Motor neuron (in vitro differentiated cells): ENCODE measurements at regions not wholly inside any gene's neighbourhood (a gene's known extent, or its start where the extent isn't known, plus 50 kb on each side); places are given as distances from the start of the nearest gene placed in this dataset.

Source experiments
- ATAC-seq, 8 experiments: fragments of 200-7000 bp; cut with Tn5 transposase; replicated peaks in 6 of 8; 2 replicates each; pipeline ENCODE4 v1.8.0; 2021; ENCODE audit warnings: mild to moderate bottlenecking in 8 of 8, moderate library complexity in 8 of 8
- H3K27ac ChIP-seq, 2 donors: fragments of 250-450 bp; sonication (Bioruptor Pico); 2 replicates each; pipeline ENCODE4 v1.9.0; 2021; ENCODE audit warnings: antibody characterized with exemption in 2 of 2, mild to moderate bottlenecking in 2 of 2, moderate library complexity in 1 of 2
- H3K4me1 ChIP-seq, 2 donors: fragments of 250-450 bp; sonication (Bioruptor Pico); replicated peaks in 1 of 2; 2 replicates each; pipeline ENCODE4 v1.6.1; 2021; ENCODE audit warnings: antibody characterized with exemption in 2 of 2, mild to moderate bottlenecking in 2 of 2, moderate library complexity in 1 of 2
- H3K4me3 ChIP-seq, 5 donors: fragments of 250-450 bp; sonication (Bioruptor Pico); 2 replicates each; pipeline ENCODE4 v1.9.0; 2021; ENCODE audit warnings: antibody characterized with exemption in 5 of 5, mild to moderate bottlenecking in 5 of 5, moderate library complexity in 4 of 5
- WGBS, 10 experiments: fragments of 450-650 bp; shearing (Covaris generic); methylation state at CpG; one replicate each; pipeline ENCODE4 v1.0.0; 2022; 5-methylcytosine and 5-hydroxymethylcytosine counted together
- in situ Hi-C, 9 experiments: fragments of 400-800 bp; cut with MboI; loops; one replicate each; pipeline ENCODE4 v1.15.0; 2021; ENCODE audit warnings: low sequenced_read_pairs in 9 of 9, low pct_unique_long_range_greater_than_20kb in 2 of 9; ENCODE audit not compliant: unreplicated experiment in 9 of 9

DNA sequence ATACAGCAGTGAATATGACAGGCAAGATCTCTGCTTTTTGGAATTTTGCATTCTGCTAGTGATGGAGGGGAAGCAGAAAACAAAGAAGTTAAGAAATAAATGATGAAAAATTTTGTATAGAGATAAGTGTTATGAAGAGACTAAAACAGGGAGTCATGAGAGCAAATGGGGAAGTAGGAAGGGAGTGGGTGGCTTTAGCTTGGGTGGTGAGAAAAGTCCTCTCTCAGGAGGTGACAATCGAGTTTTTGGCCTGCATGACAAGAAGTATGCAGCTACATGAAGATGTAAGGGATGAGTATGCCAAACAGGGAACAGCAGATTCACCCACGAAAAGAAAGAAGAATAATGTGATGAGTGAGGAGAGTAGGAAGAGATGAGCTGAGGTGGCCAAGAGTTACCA, 80.7 kb upstream of the MPPED2 start:
- ATAC-seq, result no peak
- 0 to 100% (median 53%) methylated on average over 1 to 2 of the region's 2 CpGs; no CpG with 5 or more reads in 3 of the 10 experiments for WGBS, 10 experiments
- Histone ChIP-seq H3K27ac (no peak overlapping the region), H3K4me3 (no peak overlapping the region), H3K4me1 (peaks cover 0 to 12% of the 10 kb centered on the region in 2 donors)
- in situ Hi-C loops, result no loop called here

GRCh38 chr11:30665067-30665466, 78.9 kb upstream of the MPPED2 start:
- H3K27ac ChIP-seq, result no peak overlapping the region
- 0 to 100% (median 67%) methylated on average over 1 to 5 of the region's 5 CpGs; no CpG with 5 or more reads in 4 of the 10 experiments for WGBS, 10 experiments
- H3K4me1 ChIP-seq, result peaks cover 0 to 10% of the 10 kb centered on the region in 2 donors
- H3K4me3 ChIP-seq, result no peak overlapping the region
- in situ Hi-C loops, result no loop called here
- no peak for ATAC-seq

DNA sequence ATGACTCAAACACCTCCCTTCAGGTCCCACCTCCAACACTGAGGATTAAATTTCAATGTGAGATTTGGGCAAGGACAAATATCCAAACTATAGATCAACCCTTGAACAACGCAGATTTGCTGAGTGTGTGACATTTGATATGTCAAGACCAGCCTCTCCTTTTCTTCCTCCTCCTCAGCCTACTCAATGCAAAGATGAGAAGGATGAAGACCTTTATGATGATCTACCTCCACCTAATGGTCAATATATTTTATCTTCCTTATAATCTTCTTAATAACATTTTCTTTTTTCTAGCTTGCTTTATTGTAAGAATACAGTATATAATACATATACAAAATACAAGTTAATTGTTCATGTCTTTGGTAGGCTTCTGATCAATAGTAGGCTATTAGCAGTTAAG, 67.5 kb upstream of the MPPED2 start:
- Histone ChIP-seq H3K4me3 (no peak overlapping the region), H3K4me1 (peaks cover 0 to 3% of the 10 kb centered on the region in 2 donors), H3K27ac (no peak overlapping the region)
- WGBS, 10 experiments, result 0 to 71% (median 60%) methylated on average over 1 of the region's 1 CpG; no CpG with 5 or more reads in 3 of the 10 experiments
- in situ Hi-C loops, result no loop called here
- no peak for ATAC-seq

DNA sequence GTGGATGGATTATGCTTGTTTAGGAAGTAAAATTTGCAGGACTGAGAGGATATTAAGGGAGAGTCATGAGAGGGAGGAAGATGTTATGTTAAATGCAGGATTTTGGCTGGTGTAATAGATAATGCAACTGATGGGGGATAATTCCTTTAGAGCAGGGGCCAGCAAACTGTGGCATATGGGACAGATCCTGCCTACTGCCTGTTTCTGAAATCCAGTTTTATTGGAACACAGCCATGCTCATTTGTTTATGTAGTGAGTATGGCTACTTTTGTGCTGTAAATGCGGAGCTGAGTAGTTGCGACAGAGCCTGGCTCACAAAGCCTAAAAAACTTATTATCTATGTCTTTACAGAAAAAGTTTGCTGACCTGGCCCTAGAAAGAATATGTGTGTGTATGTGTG, 66.6 kb upstream of the MPPED2 start:
- 30 to 100% (median 86%) methylated on average over 1 to 2 of the region's 2 CpGs; no CpG with 5 or more reads in 6 of the 10 experiments for WGBS, 10 experiments
- ATAC-seq, result no peak
- Histone ChIP-seq H3K27ac (no peak overlapping the region), H3K4me1 (peaks cover 0 to 3% of the 10 kb centered on the region in 2 donors), H3K4me3 (no peak overlapping the region)
- in situ Hi-C loops, result no loop called here

DNA sequence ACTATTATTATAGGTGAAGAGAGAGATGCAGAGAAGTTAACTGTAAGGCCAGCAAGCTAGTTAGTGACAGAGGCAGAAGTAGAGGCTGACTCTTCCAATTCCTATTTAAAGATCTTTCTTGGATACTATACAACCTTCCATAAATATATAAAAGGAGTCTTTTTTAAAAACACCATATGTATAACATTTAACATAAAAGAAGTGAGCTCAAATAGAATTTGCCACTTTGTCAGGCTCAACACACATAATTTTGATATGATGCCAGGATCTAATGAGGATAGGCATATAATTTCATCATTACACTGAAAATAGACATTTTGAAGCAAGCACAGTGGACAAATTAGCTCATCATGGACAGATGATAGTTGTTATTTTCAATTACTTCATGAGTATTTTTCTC, 64.1 kb upstream of the MPPED2 start:
- H3K27ac ChIP-seq, result no peak overlapping the region
- in situ Hi-C loops, result no loop called here
- no peak for ATAC-seq
- no peak overlapping the region for H3K4me3 ChIP-seq
- no peaks in the 10 kb centered on the region for H3K4me1 ChIP-seq
